M059J (cell line): ENCODE measurements at regions not wholly inside any gene's neighbourhood (a gene's known extent, or its start where the extent isn't known, plus 50 kb on each side); places are given as distances from the start of the nearest gene placed in this dataset.

Experiments
- DNase-seq: peaks from one replicate; pipeline ENCODE4 v3.0.0-alpha.2; 2012; ENCODE audit warnings: low read depth

GRCh38 chr11:29959488-29959887 lies 57.3 kb downstream of the KCNA4 start:
- no peak for DNase-seq

DNA sequence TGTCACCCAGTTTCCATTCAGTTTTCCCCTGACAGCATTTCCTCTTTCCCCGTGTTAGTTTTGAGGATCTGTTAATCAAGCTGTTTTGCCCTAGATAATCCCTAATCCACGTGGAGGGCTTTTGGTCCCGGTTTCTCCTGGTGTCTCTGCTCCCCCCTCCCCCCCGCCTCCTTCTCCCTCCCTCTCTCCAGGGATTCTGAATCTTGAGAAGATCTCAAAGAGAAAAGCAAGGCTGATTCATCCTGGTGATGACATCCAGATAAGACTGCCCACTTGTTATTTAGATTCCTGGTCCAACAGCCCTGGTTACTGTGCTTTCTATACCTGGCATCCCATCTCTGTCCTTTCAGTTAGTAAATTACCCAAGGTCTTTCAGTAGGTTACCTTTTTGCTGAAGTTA lies 59.4 kb downstream of the KCNA4 start:
- no peak for DNase-seq

DNA sequence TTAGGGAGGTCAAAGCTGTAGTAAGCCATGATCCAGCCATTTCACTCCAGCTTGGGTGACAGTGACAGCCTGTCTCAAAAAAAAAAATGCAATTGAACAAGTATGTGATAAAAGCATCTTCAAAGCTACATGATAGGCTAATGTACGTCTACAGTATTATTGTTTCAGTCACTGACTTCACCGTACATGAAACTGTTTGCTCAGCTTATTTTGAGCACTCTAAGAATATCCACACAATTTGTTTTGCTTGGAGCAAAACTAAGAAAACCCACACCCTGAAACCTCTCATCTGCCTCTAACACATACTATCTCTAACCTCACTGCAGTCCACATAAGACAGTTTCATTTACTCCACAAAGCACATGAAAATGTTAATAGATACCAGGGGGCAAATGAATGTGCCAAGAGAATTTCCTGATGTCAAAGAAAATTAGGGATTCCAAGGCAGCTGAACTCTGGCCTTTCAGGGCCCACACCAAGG lies 60.7 kb downstream of the KCNA4 start:
- DNase-seq = no peak

- no peak for DNase-seq
Measured at GRCh38 chr11:29943347-29943746, 73.5 kb downstream of the KCNA4 start.

DNA sequence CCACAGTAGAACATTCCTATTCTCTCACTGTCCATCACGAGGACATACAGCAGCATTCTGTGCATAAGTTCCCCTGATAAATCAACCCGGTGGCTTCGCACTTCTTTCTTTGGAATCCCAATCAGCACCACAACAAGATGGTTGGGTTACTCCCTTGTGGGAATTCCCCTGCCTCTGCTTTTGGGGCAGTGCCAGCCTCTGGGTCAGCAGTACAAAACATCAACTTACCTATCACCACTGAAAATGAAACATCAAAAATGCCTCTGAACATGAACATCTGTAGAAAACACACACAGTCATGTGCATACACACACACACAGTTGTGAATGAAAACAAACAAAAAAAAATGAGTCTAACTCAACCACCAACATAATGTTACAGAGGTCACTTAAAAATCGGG lies 79.3 kb downstream of the KCNA4 start:
- DNase-seq = no peak

DNA sequence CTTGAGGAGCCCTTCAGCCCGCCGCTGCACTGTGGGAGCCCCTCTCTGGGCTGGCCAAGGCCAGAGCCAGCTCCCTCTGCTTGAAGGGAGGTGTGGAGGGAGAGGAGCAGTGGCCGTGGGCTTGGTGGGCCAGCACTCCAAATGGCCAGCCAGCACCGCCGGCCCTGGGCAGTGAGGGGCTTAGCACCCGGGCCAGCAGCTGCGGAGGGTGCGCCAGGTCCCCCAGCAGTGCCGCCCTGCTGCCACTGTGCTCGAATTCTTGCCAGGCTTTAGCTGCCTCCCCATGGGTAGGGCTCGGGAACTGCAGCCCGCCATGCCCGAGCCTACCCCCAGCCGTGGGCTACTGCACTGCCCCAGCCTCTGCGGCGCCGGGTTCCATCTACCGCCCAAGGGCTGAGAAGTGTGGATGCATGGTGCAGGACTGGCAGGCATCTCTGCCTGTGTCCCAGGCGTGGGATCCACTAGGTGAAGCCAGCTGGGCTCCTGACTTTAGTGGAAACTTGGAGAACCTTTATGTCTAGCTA lies 82.7 kb downstream of the KCNA4 start:
- no peak for DNase-seq

DNA sequence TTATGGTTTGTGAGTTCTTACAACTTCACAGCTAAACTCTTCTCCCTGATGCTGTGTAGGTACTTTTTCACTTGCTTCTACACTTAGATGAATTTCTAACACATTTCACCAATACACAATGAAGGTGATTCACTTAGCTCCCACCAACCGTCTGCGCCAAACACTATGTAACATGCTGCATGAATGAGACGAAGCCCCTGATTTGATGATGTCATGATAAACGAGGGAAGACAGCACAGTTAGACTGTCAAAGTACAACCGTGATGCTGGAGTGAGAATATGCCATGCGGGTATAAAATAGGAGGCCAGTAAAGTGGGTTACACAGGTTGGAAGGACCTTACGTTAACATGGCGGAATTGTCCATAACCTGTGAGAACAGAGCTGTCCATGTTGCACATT lies 100.8 kb downstream of the KCNA4 start:
- no peak for DNase-seq

DNA sequence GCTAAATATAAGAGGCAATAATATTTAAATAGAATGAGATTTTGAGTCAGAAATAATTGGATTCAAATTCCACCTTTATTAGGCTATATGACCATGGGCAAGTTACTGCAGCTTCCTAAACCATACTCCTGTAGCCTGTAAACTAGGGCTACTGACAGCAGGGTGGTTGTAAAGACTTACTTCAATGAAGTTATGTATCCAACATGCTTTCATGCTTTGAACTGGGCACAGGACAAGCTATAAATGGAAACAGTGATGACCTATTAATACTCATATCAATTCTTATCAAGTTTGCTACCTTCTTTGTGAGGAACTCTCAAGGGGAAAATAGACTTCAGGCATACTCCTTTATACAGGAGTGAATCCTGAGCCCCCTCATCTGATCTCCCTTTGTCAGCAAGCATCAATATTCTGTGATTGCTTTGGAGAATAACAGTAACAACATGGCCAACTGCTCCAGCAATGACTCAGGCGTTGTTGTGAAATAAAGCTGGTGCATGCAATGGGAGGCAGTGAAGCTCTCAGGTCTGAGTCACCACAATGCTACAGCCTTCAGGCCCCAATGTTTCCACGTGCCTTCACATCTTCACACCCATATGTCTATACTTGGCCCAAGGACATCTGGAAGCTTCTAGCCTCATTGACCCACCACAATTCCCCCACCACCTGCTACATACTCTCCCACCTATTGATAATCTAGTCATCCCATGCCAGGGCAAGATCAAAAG lies 102.5 kb downstream of the KCNA4 start:
- DNase-seq = peak; percentile 4

DNA sequence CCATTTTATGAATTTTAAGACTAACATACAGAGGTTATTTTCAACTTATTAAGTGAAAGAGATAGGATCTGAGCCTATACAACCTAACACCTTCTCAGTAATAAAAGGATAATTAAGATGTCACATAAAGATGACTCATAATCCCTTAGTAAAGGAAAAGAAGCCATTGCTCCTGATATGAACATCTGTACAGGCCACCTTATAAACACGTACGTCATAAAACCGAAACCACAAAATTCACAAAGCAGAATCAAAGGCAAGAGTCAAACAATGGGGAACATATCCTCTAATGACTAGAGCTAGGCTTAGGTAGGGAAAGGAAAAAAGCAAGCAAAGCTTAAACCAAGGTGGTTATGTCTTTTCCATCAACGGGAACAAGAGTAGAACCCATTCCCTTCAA lies 103.5 kb downstream of the KCNA4 start:
- no peak for DNase-seq

GRCh38 chr11:29900382-29900781 lies 116.4 kb downstream of the KCNA4 start:
- DNase-seq = no peak

- DNase-seq = no peak
Measured at GRCh38 chr11:29879560-29879959, 137.3 kb downstream of the KCNA4 start.

DNA sequence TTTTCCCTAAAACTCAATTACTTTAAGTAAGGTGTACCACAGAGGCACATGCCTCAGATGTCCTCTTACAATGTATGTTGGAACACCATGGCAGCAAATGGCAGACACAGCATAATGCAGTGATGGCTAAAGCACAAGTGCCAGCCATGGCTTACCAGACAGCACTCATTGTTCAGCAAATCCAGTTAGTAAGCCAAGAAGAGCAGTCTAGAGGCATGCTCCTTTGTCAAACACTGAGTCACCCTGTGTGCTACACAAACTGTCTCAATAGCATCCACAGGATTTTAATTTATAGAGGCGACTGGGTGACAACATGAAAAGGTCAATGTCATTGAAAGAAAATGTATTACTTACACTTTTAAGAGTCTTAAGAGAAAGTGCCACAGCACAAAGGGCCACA lies 140.6 kb downstream of the KCNA4 start:
- no peak for DNase-seq

DNA sequence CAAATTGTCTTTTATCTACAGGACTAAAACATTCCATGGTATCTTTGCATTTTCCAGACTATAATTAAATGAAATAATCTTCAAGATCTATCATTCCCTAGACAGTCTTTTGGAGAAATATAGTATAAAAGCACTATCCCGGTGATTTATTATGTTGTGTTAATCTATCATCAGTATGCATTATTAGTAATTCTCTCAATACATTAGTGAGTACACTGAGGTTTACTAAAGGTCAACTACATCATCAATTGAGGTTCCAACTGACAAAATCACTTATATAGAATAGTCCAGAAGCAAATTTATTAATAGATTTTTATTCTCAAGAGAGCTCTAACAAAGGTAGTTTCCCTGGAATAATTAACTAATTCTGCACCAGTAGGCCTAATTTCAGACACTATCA lies 169.6 kb downstream of the KCNA4 start:
- no peak for DNase-seq

DNA sequence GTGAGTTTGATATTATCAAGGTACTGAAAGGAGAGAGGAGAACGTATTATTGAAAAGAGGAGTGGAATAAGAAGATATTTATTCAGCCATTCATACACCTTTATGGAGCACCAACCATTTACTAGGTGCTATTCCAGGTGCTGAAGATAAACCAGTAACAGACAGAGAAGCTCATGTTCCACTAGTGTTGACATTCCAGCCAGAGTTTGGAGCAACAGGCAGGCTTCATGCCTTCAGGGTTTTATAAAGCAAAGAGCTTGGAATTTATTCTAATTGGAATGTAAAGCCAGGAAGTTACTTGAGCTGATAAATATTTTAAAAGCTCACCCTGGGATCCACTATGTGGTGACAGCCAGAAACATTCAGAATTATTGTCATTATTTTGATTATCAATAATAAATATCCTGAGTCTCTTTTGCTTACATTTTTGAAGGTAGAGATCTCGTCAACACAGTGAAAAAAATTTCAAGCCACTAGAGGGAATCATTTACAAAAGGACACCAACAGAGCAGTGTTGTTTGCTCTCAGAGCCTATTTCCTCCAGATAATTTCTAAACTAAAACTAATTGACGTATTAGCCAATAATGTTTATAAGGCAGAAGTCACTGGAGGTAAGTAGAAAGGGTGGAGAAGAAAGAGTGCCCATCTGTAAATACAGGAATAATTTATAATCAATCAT lies 172.0 kb downstream of the KCNA4 start:
- no peak for DNase-seq

GRCh38 chr11:29844031-29844430 lies 172.8 kb downstream of the KCNA4 start:
- no peak for DNase-seq

GRCh38 chr11:29842061-29842460 lies 174.8 kb downstream of the KCNA4 start:
- DNase-seq = no peak

DNA sequence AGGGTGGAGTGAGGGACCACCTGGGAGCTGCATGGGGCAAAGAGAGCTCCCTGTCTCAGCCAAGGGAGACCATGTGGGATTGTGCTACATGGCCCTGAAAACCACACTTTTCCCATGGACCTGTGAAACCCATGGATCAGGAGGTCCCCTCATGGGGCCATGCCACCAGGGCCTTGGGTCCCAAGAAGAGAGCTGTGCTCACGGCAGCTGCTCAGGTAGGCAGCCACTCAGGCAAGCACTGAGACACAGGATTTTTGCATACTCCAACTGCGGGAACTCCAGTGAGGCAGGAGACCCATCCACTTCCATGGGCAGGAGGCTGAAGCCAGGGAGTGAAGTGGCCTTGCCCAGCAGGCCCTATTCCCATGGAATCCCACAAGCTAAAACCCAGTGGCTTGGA lies 190.0 kb downstream of the KCNA4 start:
- no peak for DNase-seq

DNA sequence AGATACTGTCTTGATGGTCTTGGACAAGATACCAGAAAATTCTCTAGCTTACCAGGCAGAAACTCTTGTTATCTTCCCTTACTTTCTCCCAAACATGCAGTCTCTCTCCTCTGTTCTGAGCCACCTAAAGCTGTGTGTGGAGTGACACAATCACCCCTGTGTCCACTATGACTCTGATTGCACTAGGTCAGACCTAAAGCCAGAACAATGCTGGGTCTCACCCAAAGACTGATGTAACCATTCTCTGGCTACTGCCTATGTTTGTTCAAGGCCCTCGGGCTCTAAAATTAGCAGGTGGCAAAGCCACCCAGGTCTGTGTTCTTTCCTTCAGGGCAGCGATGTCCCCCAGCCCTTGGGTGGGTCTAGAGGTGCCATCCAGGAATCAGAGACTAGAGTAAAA lies 200.5 kb downstream of the KCNA4 start:
- DNase-seq = no peak

DNA sequence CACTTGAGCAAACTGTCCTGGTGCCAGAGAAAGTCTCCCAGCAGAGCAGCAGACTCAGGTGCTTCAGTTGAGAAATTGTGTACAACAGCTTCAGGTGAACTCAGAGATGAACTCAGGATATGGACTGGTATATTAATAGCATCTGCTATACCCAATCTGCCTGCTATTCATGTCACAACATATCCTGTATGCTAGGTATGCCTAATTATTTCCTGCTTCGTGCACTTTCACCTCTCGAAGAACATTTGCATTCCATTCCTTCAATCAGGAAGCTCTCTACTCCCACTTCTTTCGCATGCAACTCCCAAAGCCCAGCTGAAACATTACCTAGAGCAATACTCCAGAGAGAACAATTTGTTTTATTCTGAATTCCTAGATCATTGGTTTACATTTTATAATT lies 207.7 kb downstream of the KCNA4 start:
- DNase-seq = no peak

DNA sequence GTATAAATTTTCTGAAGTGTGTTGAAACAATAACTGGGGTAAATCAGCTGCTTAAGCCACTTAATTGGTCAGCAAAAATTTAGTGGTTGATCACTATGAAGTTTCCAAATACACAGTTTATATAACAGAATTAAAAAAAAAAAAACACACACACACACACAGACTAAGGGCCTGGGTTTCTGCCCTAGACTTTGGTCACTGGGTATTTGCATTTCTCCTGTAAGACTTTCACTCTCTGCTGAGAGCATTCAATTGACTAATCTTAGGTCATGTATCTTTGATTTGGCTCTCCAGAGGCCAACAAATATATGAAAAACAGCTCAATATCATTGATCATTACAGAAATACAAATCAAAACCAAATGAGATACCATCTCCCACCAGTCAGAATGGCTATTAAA lies 214.3 kb downstream of the KCNA4 start:
- DNase-seq = no peak

GRCh38 chr11:29801561-29801960 lies 215.3 kb downstream of the KCNA4 start:
- no peak for DNase-seq

DNA sequence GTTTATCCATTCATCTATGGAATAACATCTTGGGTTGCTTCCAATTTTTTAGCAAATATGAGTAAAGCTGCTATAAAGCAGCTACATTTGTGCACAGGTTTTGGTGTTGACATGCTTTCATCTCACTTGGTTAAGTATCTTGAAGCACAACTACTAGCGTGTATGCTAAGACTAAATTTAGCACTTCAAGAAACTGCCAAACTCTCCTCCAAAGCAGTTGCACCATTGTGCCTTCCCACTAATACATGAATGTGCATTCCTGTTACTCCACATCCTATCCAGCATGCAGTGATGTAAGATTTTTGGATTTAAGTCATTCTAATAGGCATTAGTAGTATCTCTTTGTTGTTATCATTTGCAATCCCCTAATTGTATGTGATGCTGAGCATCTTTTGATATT lies 230.7 kb downstream of the KCNA4 start:
- DNase-seq = no peak

GRCh38 chr11:29783506-29783905 lies 233.3 kb downstream of the KCNA4 start:
- no peak for DNase-seq
